Endothelial cell of umbilical vein (primary cell): ENCODE measurements at regions not wholly inside any gene's neighbourhood (a gene's known extent, or its start where the extent isn't known, plus 50 kb on each side); places are given as distances from the start of the nearest gene placed in this dataset.

Experiments used
- BruUV-seq: library from RNA; stranded (reverse); fragments of 400-500 nt; replicated peaks from 2 replicates; lab custom pipeline; 2021; lab: Mats Ljungman, UMichigan
- CTCF ChIA-PET: fragments of 300-600, 350-600 bp; sonication (Branson Sonifier 250); formaldehyde crosslinking; loops from one replicate; lab custom pipeline; 2021; ENCODE audit warnings: antibody characterized with exemption, inconsistent platforms; lab: Charles Lee
- POLR2A ChIA-PET: fragments of 300-600, 350-600 bp; sonication (Branson Sonifier 250); formaldehyde crosslinking; loops from one replicate; lab custom pipeline; 2021; ENCODE audit warnings: antibody characterized with exemption, inconsistent platforms; lab: Charles Lee
- DNase-seq: peaks from one replicate; pipeline ENCODE4 v3.0.0-alpha.2; 2011; ENCODE audit warnings: low read depth, low spot score
- FAIRE-seq: peaks from 2 replicates; lab custom pipeline; 2011; peaks lifted over from hg19 to GRCh38; lab: Jason Lieb, UNC
- H2AFZ ChIP-seq: 2 replicates; pipeline ENCODE4 v1.6.0; 2012; ENCODE audit warnings: low read depth, low read length, control low read depth, inconsistent platforms
- H3K27ac ChIP-seq: 2 replicates; pipeline ENCODE4 v1.5.1; 2011; ENCODE audit warnings: low read depth, mild to moderate bottlenecking, control low read depth, low read length, moderate library complexity; ENCODE audit not compliant: insufficient read depth
- H3K27me3 ChIP-seq, 2 experiments: 2 replicates each; pipeline versions ENCODE4 v1.6.0 to v1.6.1; 2011; ENCODE audit warnings: low read length in 2 of 2, mixed read lengths in 1 of 2; ENCODE audit not compliant: control insufficient read depth in 2 of 2, insufficient read depth in 2 of 2
- H3K36me3 ChIP-seq, 2 experiments: 2 replicates in 1 of 2; 3 replicates in 1 of 2; pipeline ENCODE4 v1.5.1; 2011; ENCODE audit warnings: low read length in 2 of 2, mild to moderate bottlenecking in 1 of 2, moderate library complexity in 1 of 2; ENCODE audit not compliant: control insufficient read depth in 2 of 2, insufficient read depth in 2 of 2; ENCODE audit errors: extremely low read depth in 1 of 2
- H3K4me1 ChIP-seq: 3 replicates; pipeline ENCODE4 v1.5.1; 2011; ENCODE audit warnings: mild to moderate bottlenecking, low read length; ENCODE audit not compliant: control insufficient read depth, insufficient read depth; ENCODE audit errors: extremely low read depth
- H3K4me2 ChIP-seq: 2 replicates; pipeline ENCODE4 v1.6.1; 2011; ENCODE audit warnings: low read length, control low read depth, mixed read lengths; ENCODE audit not compliant: insufficient read depth
- H3K4me3 ChIP-seq, 3 experiments: fragments of 200-600 bp in 1 of 3; sonication (generic), shearing (Covaris generic) in 1 of 3; replicated peaks in 1 of 3; 2 replicates each; pipeline ENCODE4 v1.5.1; 2011 to 2016; ENCODE audit warnings: control low read depth in 3 of 3, low read length in 3 of 3, mild to moderate bottlenecking in 2 of 3, inconsistent platforms in 1 of 3, low read depth in 1 of 3, moderate library complexity in 1 of 3; ENCODE audit not compliant: insufficient read depth in 1 of 3
- H3K79me2 ChIP-seq: 2 replicates; pipeline ENCODE4 v1.6.0; 2012; ENCODE audit warnings: low read length, inconsistent platforms; ENCODE audit not compliant: control insufficient read depth, insufficient read depth
- H3K9ac ChIP-seq: replicated peaks from 2 replicates; pipeline ENCODE3; 2011; ENCODE audit warnings: low read length, control low read depth; ENCODE audit not compliant: insufficient read depth; ENCODE audit errors: extremely low read depth
- H3K9me1 ChIP-seq: replicated peaks from 3 replicates; pipeline ENCODE4 v1.6.0; 2011; ENCODE audit warnings: mild to moderate bottlenecking, low read length; ENCODE audit not compliant: control insufficient read depth, insufficient read depth; ENCODE audit errors: extremely low read depth
- H3K9me3 ChIP-seq: replicated peaks from 2 replicates; pipeline ENCODE4 v1.5.1; 2012; ENCODE audit warnings: low read length, inconsistent platforms; ENCODE audit not compliant: control insufficient read depth, insufficient read depth
- H4K20me1 ChIP-seq: replicated peaks from 2 replicates; pipeline ENCODE3; 2011; ENCODE audit warnings: mild to moderate bottlenecking, low read length; ENCODE audit not compliant: control insufficient read depth, insufficient read depth; ENCODE audit errors: extremely low read depth
- CTCF ChIP-seq, 2 donors: IDR thresholded peaks; 1 replicate in 1 of 2; 2 replicates in 1 of 2; pipeline ENCODE4 v1.5.1; 2011; ENCODE audit warnings: low read length in 2 of 2, mild to moderate bottlenecking in 2 of 2, moderate library complexity in 2 of 2, control low read depth in 1 of 2, inconsistent platforms in 1 of 2, low read depth in 1 of 2; ENCODE audit not compliant: insufficient read depth in 1 of 2; ENCODE audit errors: extremely low read depth in 1 of 2
- EZH2 ChIP-seq: IDR thresholded peaks from 2 replicates; pipeline ENCODE4 v1.6.1; 2012; ENCODE audit warnings: borderline replicate concordance, low read depth, mild to moderate bottlenecking, moderate library complexity, low read length, inconsistent platforms; ENCODE audit not compliant: severe bottlenecking
- FOS ChIP-seq: IDR thresholded peaks from 2 replicates; pipeline ENCODE4 v1.6.1; 2011; ENCODE audit warnings: mild to moderate bottlenecking, low read length, moderate library complexity, borderline replicate concordance; ENCODE audit not compliant: insufficient read depth
- GATA2 ChIP-seq: IDR thresholded peaks from 2 replicates; pipeline ENCODE4 v1.7.0; 2011; ENCODE audit warnings: low read depth, mild to moderate bottlenecking, moderate library complexity, mixed read lengths, low read length; ENCODE audit not compliant: insufficient read length, insufficient read depth
- JUN ChIP-seq: IDR thresholded peaks from 2 replicates; pipeline ENCODE4 v1.6.1; 2011; ENCODE audit warnings: borderline replicate concordance, low read depth; ENCODE audit not compliant: insufficient read length, insufficient read depth
- MYC ChIP-seq: IDR thresholded peaks from one replicate; pipeline ENCODE4 v1.6.1; 2011; ENCODE audit warnings: mild to moderate bottlenecking, low read depth, low read length
- POLR2A ChIP-seq: IDR thresholded peaks from 2 replicates; pipeline ENCODE4 v1.6.1; 2012; ENCODE audit warnings: low read depth, mild to moderate bottlenecking, control low read depth, low read length
- dilution Hi-C: fragments of 300-500 bp; cut with MboI; formaldehyde crosslinking; loops from one replicate; pipeline ENCODE4 v1.15.0; 2019; ENCODE audit warnings: low sequenced_read_pairs; ENCODE audit not compliant: extremely low pct_ligation_motif_present
- intact Hi-C: fragments of 100-400 bp; cut with micrococcal nuclease; formaldehyde crosslinking; loops from one replicate; pipeline ENCODE4 v1.10.0; 2022
- TF ChIP-seq, protein P1 (sequence below): IDR thresholded peaks from 2 replicates; pipeline ENCODE4 v1.6.1; 2011; ENCODE audit not compliant: insufficient read depth, insufficient read length

DNA sequence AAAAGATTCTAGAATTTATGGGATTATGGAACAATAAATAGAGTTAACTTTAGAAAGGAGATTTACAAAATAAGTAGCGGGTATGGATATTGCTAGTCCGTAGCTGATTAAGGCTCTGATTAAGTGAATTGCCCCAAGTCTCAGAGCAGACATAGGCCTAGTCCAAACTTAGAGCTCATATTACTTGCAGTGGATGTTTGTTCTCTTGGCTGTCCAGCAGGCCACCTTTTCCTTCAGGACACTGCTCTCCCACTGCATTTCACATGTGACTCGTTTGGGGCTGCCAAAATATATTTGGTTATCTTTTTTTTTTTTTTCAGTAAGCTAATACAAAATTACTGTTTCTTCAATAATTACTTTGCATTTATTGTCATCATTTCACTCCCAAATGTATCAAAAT, 76.6 kb downstream of the ARRDC3 start:
- intact Hi-C loops = no loop called here
- Histone ChIP-seq H2AFZ (no peak overlapping the region), H3K9ac (no peak overlapping the region), H3K79me2 (no peaks in the 10 kb centered on the region), H3K4me1 (peaks cover 7% of the 10 kb centered on the region), H3K4me3 (no peak overlapping the region), H3K9me1 (no peaks in the 10 kb centered on the region), H3K36me3 (no peaks in the 10 kb centered on the region), H3K4me2 (no peak overlapping the region), H4K20me1 (no peaks in the 10 kb centered on the region), H3K27ac (no peak overlapping the region), H3K27me3 (no peaks in the 10 kb centered on the region), H3K9me3 (no peaks in the 10 kb centered on the region)
- ChIA-PET CTCF (interaction anchor here (0.8 to 1.3 kb wide), 3 partner anchors 26 to 375 kb away, joined by 3 to 4 read pairs (median 3); no protein-coding TSS in a partner anchor), POLR2A (no interaction called here)
- FAIRE-seq = no peak
- TF ChIP-seq FOS (no peak), EZH2 (no peak), CTCF (IDR thresholded peaks at IDR 0.05; ENCODE audit: extremely low read depth in 1 of 2, insufficient read depth in 1 of 2, low read depth in 1 of 2, low read length in 2 of 2) (no peak), GATA2 (no peak), POLR2A (no peak), JUN (no peak), MYC (no peak)
- TF ChIP-seq, protein P1, sequence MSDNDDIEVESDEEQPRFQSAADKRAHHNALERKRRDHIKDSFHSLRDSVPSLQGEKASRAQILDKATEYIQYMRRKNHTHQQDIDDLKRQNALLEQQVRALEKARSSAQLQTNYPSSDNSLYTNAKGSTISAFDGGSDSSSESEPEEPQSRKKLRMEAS = no peak
- no peak for DNase-seq
- BruUV-seq = no TSS peak
- dilution Hi-C loops = no loop called here
